ENCODE measurements at regions not wholly inside any gene's neighbourhood (a gene's known extent, or its start where the extent isn't known, plus 50 kb on each side); places are given as distances from the start of the nearest gene placed in this dataset.

DNA sequence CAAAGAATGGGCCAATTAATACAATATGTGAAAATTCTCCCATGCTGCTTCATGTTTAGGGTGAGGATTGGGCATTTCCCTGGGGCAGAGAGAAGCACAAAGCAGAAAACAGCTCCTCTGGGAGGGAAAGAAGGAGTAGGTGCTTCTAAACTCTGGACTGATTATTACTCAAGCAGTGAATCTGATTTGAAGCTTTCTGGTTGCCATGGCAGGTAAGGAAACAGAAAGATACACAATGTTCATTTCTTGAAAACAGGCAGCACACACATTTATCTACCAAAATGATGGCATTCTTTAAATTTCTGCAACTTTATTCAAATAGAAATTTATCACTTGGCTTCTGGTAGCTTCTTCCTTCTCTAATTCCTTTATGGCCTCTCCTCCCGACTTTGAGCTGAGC is 305.4 kb upstream of the CHD6 start:
- Histone ChIP-seq H3K27me3 (ENCODE audit: insufficient read depth, low read length) (no peaks in the 10 kb centered on the region), H3K36me3 (ENCODE audit: control insufficient read depth in 1 of 2, insufficient read depth in 2 of 2, low read length in 2 of 2) (no peaks in the 10 kb centered on the region), H3K4me3 (replicated peaks in 1 of 2; ENCODE audit: low read depth in 1 of 2, low read length in 2 of 2) (no peak overlapping the region), H3K4me2 (ENCODE audit: low read length) (no peak overlapping the region), H3K79me2 (ENCODE audit: insufficient read depth, low read length) (no peaks in the 10 kb centered on the region), H3K9me2 (ENCODE audit: insufficient read depth) (no peaks in the 10 kb centered on the region), H3K27ac (ENCODE audit: low read depth, low read length) (no peak overlapping the region), H2AFZ (ENCODE audit: low read depth, low read length, poor library complexity, severe bottlenecking) (no peak overlapping the region), H4K20me1 (ENCODE audit: insufficient read depth) (no peaks in the 10 kb centered on the region), H3K9ac (ENCODE audit: low read length) (no peak overlapping the region), H3K4me1 (ENCODE audit: control insufficient read depth in 1 of 2, insufficient read depth in 2 of 2, low read length in 2 of 2) (no peaks in the 10 kb centered on the region), H3K9me3 (ENCODE audit: control insufficient read depth in 1 of 2, insufficient read depth in 1 of 2, low read depth in 1 of 2, low read length in 2 of 2) (no peaks in the 10 kb centered on the region; a peak in 1 of 4 replicates)
- ATAC-seq (no peak), DNase-seq (ENCODE audit: low read depth, low spot score) (no peak)
- RAD21 ChIA-PET (ENCODE audit: low non-redundant PET in 1 of 2, low total read pairs in 2 of 2, uncharacterized antibody in 2 of 2, unreplicated experiment in 2 of 2): no interaction called here
- TF ChIP-seq, protein P1, sequence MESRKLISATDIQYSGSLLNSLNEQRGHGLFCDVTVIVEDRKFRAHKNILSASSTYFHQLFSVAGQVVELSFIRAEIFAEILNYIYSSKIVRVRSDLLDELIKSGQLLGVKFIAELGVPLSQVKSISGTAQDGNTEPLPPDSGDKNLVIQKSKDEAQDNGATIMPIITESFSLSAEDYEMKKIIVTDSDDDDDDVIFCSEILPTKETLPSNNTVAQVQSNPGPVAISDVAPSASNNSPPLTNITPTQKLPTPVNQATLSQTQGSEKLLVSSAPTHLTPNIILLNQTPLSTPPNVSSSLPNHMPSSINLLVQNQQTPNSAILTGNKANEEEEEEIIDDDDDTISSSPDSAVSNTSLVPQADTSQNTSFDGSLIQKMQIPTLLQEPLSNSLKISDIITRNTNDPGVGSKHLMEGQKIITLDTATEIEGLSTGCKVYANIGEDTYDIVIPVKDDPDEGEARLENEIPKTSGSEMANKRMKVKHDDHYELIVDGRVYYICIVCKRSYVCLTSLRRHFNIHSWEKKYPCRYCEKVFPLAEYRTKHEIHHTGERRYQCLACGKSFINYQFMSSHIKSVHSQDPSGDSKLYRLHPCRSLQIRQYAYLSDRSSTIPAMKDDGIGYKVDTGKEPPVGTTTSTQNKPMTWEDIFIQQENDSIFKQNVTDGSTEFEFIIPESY (IDR thresholded peaks at IDR 0.05; ENCODE audit: extremely low read depth, insufficient replicate concordance, low read length): no peak
- TF ChIP-seq POLR2A (IDR thresholded peaks at IDR 0.05; ENCODE audit: borderline replicate concordance, extremely low read depth, insufficient read depth, insufficient read length) (no peak), EZH2phosphoT487 (IDR thresholded peaks at IDR 0.05; ENCODE audit: borderline replicate concordance) (no peak), EZH2 (IDR thresholded peaks at IDR 0.05) (no peak), EGR1 (IDR thresholded peaks at IDR 0.05; ENCODE audit: low read depth) (no peak)
- TF ChIP-seq, protein P2, sequence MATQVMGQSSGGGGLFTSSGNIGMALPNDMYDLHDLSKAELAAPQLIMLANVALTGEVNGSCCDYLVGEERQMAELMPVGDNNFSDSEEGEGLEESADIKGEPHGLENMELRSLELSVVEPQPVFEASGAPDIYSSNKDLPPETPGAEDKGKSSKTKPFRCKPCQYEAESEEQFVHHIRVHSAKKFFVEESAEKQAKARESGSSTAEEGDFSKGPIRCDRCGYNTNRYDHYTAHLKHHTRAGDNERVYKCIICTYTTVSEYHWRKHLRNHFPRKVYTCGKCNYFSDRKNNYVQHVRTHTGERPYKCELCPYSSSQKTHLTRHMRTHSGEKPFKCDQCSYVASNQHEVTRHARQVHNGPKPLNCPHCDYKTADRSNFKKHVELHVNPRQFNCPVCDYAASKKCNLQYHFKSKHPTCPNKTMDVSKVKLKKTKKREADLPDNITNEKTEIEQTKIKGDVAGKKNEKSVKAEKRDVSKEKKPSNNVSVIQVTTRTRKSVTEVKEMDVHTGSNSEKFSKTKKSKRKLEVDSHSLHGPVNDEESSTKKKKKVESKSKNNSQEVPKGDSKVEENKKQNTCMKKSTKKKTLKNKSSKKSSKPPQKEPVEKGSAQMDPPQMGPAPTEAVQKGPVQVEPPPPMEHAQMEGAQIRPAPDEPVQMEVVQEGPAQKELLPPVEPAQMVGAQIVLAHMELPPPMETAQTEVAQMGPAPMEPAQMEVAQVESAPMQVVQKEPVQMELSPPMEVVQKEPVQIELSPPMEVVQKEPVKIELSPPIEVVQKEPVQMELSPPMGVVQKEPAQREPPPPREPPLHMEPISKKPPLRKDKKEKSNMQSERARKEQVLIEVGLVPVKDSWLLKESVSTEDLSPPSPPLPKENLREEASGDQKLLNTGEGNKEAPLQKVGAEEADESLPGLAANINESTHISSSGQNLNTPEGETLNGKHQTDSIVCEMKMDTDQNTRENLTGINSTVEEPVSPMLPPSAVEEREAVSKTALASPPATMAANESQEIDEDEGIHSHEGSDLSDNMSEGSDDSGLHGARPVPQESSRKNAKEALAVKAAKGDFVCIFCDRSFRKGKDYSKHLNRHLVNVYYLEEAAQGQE (IDR thresholded peaks at IDR 0.05; ENCODE audit: low read depth): no peak
- BruUV-seq (replicated peaks): no TSS peak
- intact Hi-C loops (cut with micrococcal nuclease): no loop called here
- POLR2A ChIA-PET: no interaction called here
- CTCF ChIA-PET: no interaction called here
